ENCODE measurements at regions not wholly inside any gene's neighbourhood (a gene's known extent, or its start where the extent isn't known, plus 50 kb on each side); places are given as distances from the start of the nearest gene placed in this dataset.

- no peak for TF ChIP-seq PPARA (CRISPR knock-in tag; IDR thresholded peaks at IDR 0.05; ENCODE audit: borderline replicate concordance)
- TF ChIP-seq ZFP30 (CRISPR knock-in tag; IDR thresholded peaks at IDR 0.05) = no peak
- TF ChIP-seq TSHZ2 (CRISPR knock-in tag; IDR thresholded peaks at IDR 0.05) = no peak
- no peak for TF ChIP-seq SNAI2 (CRISPR knock-in tag; IDR thresholded peaks at IDR 0.05)
- TF ChIP-seq OSR1 (CRISPR knock-in tag; IDR thresholded peaks at IDR 0.05) = no peak
- no peak for TF ChIP-seq RARB (CRISPR knock-in tag; IDR thresholded peaks at IDR 0.05)
- TF ChIP-seq ZNF8 (CRISPR knock-in tag; IDR thresholded peaks at IDR 0.05) = no peak
- TF ChIP-seq ZC3H10 (CRISPR knock-in tag; IDR thresholded peaks at IDR 0.05) = no peak
- TF ChIP-seq ZNF565 (CRISPR knock-in tag; conservative IDR thresholded peaks at IDR 0.05; ENCODE audit: low read depth) = no peak
- no peak for TF ChIP-seq ISL1 (CRISPR knock-in tag; IDR thresholded peaks at IDR 0.05)
- no peak for TF ChIP-seq ZFP3 (CRISPR knock-in tag; IDR thresholded peaks at IDR 0.05)
- no peak for ATAC-seq
Observed at GRCh38 chr3:104816008-104816407, 550.7 kb upstream of the ALCAM start.

GRCh38 chr3:104816716-104817115 is 550.0 kb upstream of the ALCAM start:
- ATAC-seq = no peak
- TF ChIP-seq ZNF565 (CRISPR knock-in tag; conservative IDR thresholded peaks at IDR 0.05; ENCODE audit: low read depth) (no peak), RARB (CRISPR knock-in tag; IDR thresholded peaks at IDR 0.05) (no peak), TOX (CRISPR knock-in tag; IDR thresholded peaks at IDR 0.05; ENCODE audit: borderline replicate concordance) (no peak), TSHZ2 (CRISPR knock-in tag; IDR thresholded peaks at IDR 0.05) (no peak), ARNTL (CRISPR knock-in tag; IDR thresholded peaks at IDR 0.05; ENCODE audit: borderline replicate concordance, low read depth) (no peak), ESRRG (CRISPR knock-in tag; IDR thresholded peaks at IDR 0.05) (no peak), ZFP3 (CRISPR knock-in tag; IDR thresholded peaks at IDR 0.05) (no peak), CREB5 (CRISPR knock-in tag; IDR thresholded peaks at IDR 0.05; ENCODE audit: low read depth) (no peak), ISL1 (CRISPR knock-in tag; IDR thresholded peaks at IDR 0.05) (no peak), GLIS3 (CRISPR knock-in tag; IDR thresholded peaks at IDR 0.05) (no peak), SNAI2 (CRISPR knock-in tag; IDR thresholded peaks at IDR 0.05) (no peak), ZNF8 (CRISPR knock-in tag; IDR thresholded peaks at IDR 0.05) (no peak), ZNF70 (CRISPR knock-in tag; IDR thresholded peaks at IDR 0.05) (no peak), CSRNP3 (CRISPR knock-in tag; IDR thresholded peaks at IDR 0.05) (no peak), OSR1 (CRISPR knock-in tag; IDR thresholded peaks at IDR 0.05) (no peak), CSDC2 (CRISPR knock-in tag; IDR thresholded peaks at IDR 0.05) (no peak), ZC3H10 (CRISPR knock-in tag; IDR thresholded peaks at IDR 0.05) (no peak), ZFP30 (CRISPR knock-in tag; IDR thresholded peaks at IDR 0.05) (no peak), PPARA (CRISPR knock-in tag; IDR thresholded peaks at IDR 0.05; ENCODE audit: borderline replicate concordance) (no peak)

GRCh38 chr3:104819333-104819732 is 547.4 kb upstream of the ALCAM start:
- no peak for ATAC-seq
- TF ChIP-seq RARB (CRISPR knock-in tag; IDR thresholded peaks at IDR 0.05) (no peak), CREB5 (CRISPR knock-in tag; IDR thresholded peaks at IDR 0.05; ENCODE audit: low read depth) (no peak), ZNF565 (CRISPR knock-in tag; conservative IDR thresholded peaks at IDR 0.05; ENCODE audit: low read depth) (no peak), CSDC2 (CRISPR knock-in tag; IDR thresholded peaks at IDR 0.05) (no peak), TCF4 (CRISPR knock-in tag; IDR thresholded peaks at IDR 0.05; ENCODE audit: borderline replicate concordance) (no peak), ARNTL (CRISPR knock-in tag; IDR thresholded peaks at IDR 0.05; ENCODE audit: borderline replicate concordance, low read depth) (no peak), TSHZ2 (CRISPR knock-in tag; IDR thresholded peaks at IDR 0.05) (no peak), GLIS3 (CRISPR knock-in tag; IDR thresholded peaks at IDR 0.05) (no peak)
